PFSK-1 (cell line): ENCODE measurements at regions not wholly inside any gene's neighbourhood (a gene's known extent, or its start where the extent isn't known, plus 50 kb on each side); places are given as distances from the start of the nearest gene placed in this dataset.

Source experiments
- FOXP2 ChIP-seq: optimal IDR thresholded peaks from 2 replicates; pipeline ENCODE3; 2011; ENCODE audit warnings: borderline replicate concordance, control low read depth, inconsistent platforms; ENCODE audit not compliant: insufficient read depth; ENCODE audit errors: extremely low read length, extremely low read depth
- POLR2AphosphoS5 ChIP-seq: IDR thresholded peaks from 2 replicates; pipeline ENCODE4 v1.6.1; 2012; ENCODE audit warnings: low read depth, mild to moderate bottlenecking, control low read depth, low read length, moderate library complexity
- SIN3A ChIP-seq: IDR thresholded peaks from 2 replicates; pipeline ENCODE4 v1.6.1; 2012; ENCODE audit warnings: mild to moderate bottlenecking, low read length, moderate library complexity, borderline replicate concordance; ENCODE audit not compliant: insufficient read depth
- TAF1 ChIP-seq: IDR thresholded peaks from 2 replicates; pipeline ENCODE4 v1.6.1; 2012; ENCODE audit warnings: low read length, control low read depth, borderline replicate concordance; ENCODE audit not compliant: insufficient read depth
- TF ChIP-seq, protein P1 (sequence below), 2 experiments: IDR thresholded peaks; 2 replicates each; pipeline versions ENCODE4 v1.6.1 to v1.8.0; 2011 to 2012; ENCODE audit warnings: low read depth in 2 of 2, low read length in 2 of 2, control low read depth in 1 of 2, inconsistent platforms in 1 of 2, mild to moderate bottlenecking in 1 of 2, moderate library complexity in 1 of 2; ENCODE audit not compliant: insufficient read depth in 1 of 2

GRCh38 chr13:67769063-67769986 lies 539.2 kb upstream of the PCDH9 start:
- no peak for TF ChIP-seq FOXP2
- no peak for TF ChIP-seq TAF1
- TF ChIP-seq, protein P1, sequence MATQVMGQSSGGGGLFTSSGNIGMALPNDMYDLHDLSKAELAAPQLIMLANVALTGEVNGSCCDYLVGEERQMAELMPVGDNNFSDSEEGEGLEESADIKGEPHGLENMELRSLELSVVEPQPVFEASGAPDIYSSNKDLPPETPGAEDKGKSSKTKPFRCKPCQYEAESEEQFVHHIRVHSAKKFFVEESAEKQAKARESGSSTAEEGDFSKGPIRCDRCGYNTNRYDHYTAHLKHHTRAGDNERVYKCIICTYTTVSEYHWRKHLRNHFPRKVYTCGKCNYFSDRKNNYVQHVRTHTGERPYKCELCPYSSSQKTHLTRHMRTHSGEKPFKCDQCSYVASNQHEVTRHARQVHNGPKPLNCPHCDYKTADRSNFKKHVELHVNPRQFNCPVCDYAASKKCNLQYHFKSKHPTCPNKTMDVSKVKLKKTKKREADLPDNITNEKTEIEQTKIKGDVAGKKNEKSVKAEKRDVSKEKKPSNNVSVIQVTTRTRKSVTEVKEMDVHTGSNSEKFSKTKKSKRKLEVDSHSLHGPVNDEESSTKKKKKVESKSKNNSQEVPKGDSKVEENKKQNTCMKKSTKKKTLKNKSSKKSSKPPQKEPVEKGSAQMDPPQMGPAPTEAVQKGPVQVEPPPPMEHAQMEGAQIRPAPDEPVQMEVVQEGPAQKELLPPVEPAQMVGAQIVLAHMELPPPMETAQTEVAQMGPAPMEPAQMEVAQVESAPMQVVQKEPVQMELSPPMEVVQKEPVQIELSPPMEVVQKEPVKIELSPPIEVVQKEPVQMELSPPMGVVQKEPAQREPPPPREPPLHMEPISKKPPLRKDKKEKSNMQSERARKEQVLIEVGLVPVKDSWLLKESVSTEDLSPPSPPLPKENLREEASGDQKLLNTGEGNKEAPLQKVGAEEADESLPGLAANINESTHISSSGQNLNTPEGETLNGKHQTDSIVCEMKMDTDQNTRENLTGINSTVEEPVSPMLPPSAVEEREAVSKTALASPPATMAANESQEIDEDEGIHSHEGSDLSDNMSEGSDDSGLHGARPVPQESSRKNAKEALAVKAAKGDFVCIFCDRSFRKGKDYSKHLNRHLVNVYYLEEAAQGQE (IDR thresholded peaks at IDR 0.05; ENCODE audit: insufficient read depth in 1 of 2, low read depth in 2 of 2, low read length in 2 of 2), result no peak
- TF ChIP-seq SIN3A, result no peak

- TF ChIP-seq, protein P1 (IDR thresholded peaks at IDR 0.05; ENCODE audit: insufficient read depth in 1 of 2, low read depth in 2 of 2, low read length in 2 of 2), result no peak
- TF ChIP-seq POLR2AphosphoS5, result no peak
- no peak for TF ChIP-seq FOXP2
- TF ChIP-seq TAF1, result no peak
- TF ChIP-seq SIN3A, result no peak
Observed at GRCh38 chr13:67763984-67764383, 533.8 kb upstream of the PCDH9 start.

GRCh38 chr13:67763384-67763783 lies 533.2 kb upstream of the PCDH9 start:
- no peak for TF ChIP-seq TAF1
- TF ChIP-seq POLR2AphosphoS5, result no peak
- no peak for TF ChIP-seq FOXP2
- TF ChIP-seq, protein P1 (IDR thresholded peaks at IDR 0.05; ENCODE audit: insufficient read depth in 1 of 2, low read depth in 2 of 2, low read length in 2 of 2), result no peak
- TF ChIP-seq SIN3A, result no peak

DNA sequence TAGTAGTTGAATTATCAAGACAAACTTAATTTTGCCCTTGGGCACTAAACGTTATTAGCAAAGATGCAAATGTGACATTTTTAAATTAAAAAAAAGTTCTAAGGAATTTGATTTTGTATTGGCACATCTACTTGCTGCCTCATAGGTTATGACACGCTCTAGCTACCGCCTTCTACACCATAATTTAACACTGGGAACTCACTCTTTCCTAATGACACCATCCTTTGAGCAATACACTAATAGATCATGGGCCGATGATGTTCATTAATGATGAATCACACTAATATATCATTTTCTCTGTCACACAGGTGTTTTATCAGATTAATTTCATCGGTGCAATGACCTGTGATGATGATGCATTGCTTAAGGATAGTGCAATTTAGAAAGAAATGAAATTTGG lies 528.8 kb upstream of the PCDH9 start:
- no peak for TF ChIP-seq TAF1
- TF ChIP-seq, protein P1 (IDR thresholded peaks at IDR 0.05; ENCODE audit: insufficient read depth in 1 of 2, low read depth in 2 of 2, low read length in 2 of 2), result no peak
- TF ChIP-seq POLR2AphosphoS5, result no peak
- TF ChIP-seq SIN3A, result no peak
- TF ChIP-seq FOXP2, result no peak
